ENCODE measurements at regions not wholly inside any gene's neighbourhood (a gene's known extent, or its start where the extent isn't known, plus 50 kb on each side); places are given as distances from the start of the nearest gene placed in this dataset.

GRCh38 chr4:171221181-171221580 is 592.0 kb upstream of the GALNTL6 start:
- DNase-seq (ENCODE audit: low read depth, low spot score) (no peak), FAIRE-seq (no peak)
- Histone ChIP-seq H3K4me2 (ENCODE audit: control insufficient read depth, extremely low read depth, insufficient read depth, low read depth, low read length) (no peak overlapping the region), H3K79me2 (ENCODE audit: control insufficient read depth, insufficient read depth, low read length) (no peaks in the 10 kb centered on the region), H3K4me1 (ENCODE audit: control insufficient read depth, extremely low read depth, insufficient read depth, low read length) (no peaks in the 10 kb centered on the region), H3K4me3 (ENCODE audit: control insufficient read depth in 2 of 3, extremely low read depth in 1 of 3, insufficient read depth in 2 of 3, low read depth in 1 of 3, low read length in 3 of 3) (no peak overlapping the region), H3K9me1 (ENCODE audit: control insufficient read depth, extremely low read depth, insufficient read depth, low read length) (no peaks in the 10 kb centered on the region), H3K36me3 (ENCODE audit: control insufficient read depth in 2 of 2, extremely low read depth in 1 of 2, insufficient read depth in 2 of 2, low read length in 2 of 2) (no peaks in the 10 kb centered on the region), H3K9me3 (ENCODE audit: control insufficient read depth, low read depth, low read length) (no peaks in the 10 kb centered on the region), H2AFZ (ENCODE audit: control insufficient read depth, low read length) (no peak overlapping the region), H4K20me1 (ENCODE audit: control insufficient read depth, extremely low read depth, insufficient read depth, low read length) (no peaks in the 10 kb centered on the region), H3K27ac (ENCODE audit: control insufficient read depth, insufficient read depth, low read length) (no peak overlapping the region), H3K9ac (ENCODE audit: control insufficient read depth, extremely low read depth, insufficient read depth, low read length) (no peak overlapping the region), H3K27me3 (ENCODE audit: control insufficient read depth, extremely low read depth, insufficient read depth, low read length) (no peaks in the 10 kb centered on the region)
- TF ChIP-seq CTCF (optimal IDR thresholded peaks at IDR 0.05 in 1 of 3, IDR thresholded peaks at IDR 0.05 in 1 of 3, conservative IDR thresholded peaks at IDR 0.05 in 1 of 3; ENCODE audit: extremely low read depth in 1 of 3, insufficient read depth in 2 of 3, low read length in 3 of 3) (no peak), EZH2 (IDR thresholded peaks at IDR 0.05; ENCODE audit: low read length) (no peak)
- dilution Hi-C loops (cut with MboI; ENCODE audit: extremely low pct_ligation_motif_present, low sequenced_read_pairs), result no loop called here

- no peaks in the 10 kb centered on the region for H4K20me1 ChIP-seq (ENCODE audit: control insufficient read depth, extremely low read depth, insufficient read depth, low read length)
- no peaks in the 10 kb centered on the region for H3K27me3 ChIP-seq (ENCODE audit: control insufficient read depth, extremely low read depth, insufficient read depth, low read length)
- TF ChIP-seq EZH2 (IDR thresholded peaks at IDR 0.05; ENCODE audit: low read length), result no peak
- no peak for TF ChIP-seq CTCF (optimal IDR thresholded peaks at IDR 0.05 in 1 of 3, IDR thresholded peaks at IDR 0.05 in 1 of 3, conservative IDR thresholded peaks at IDR 0.05 in 1 of 3; ENCODE audit: extremely low read depth in 1 of 3, insufficient read depth in 2 of 3, low read length in 3 of 3)
- no peak overlapping the region for H3K4me3 ChIP-seq (ENCODE audit: control insufficient read depth in 2 of 3, extremely low read depth in 1 of 3, insufficient read depth in 2 of 3, low read depth in 1 of 3, low read length in 3 of 3)
- H3K4me2 ChIP-seq (ENCODE audit: control insufficient read depth, extremely low read depth, insufficient read depth, low read depth, low read length), result no peak overlapping the region
- H2AFZ ChIP-seq (ENCODE audit: control insufficient read depth, low read length), result no peak overlapping the region
- DNase-seq (ENCODE audit: low read depth, low spot score) (no peak), FAIRE-seq (no peak)
- H3K27ac ChIP-seq (ENCODE audit: control insufficient read depth, insufficient read depth, low read length), result no peak overlapping the region
- no peaks in the 10 kb centered on the region for H3K9me1 ChIP-seq (ENCODE audit: control insufficient read depth, extremely low read depth, insufficient read depth, low read length)
- H3K36me3 ChIP-seq (ENCODE audit: control insufficient read depth in 2 of 2, extremely low read depth in 1 of 2, insufficient read depth in 2 of 2, low read length in 2 of 2), result no peaks in the 10 kb centered on the region
- H3K9ac ChIP-seq (ENCODE audit: control insufficient read depth, extremely low read depth, insufficient read depth, low read length), result no peak overlapping the region
- no peaks in the 10 kb centered on the region for H3K79me2 ChIP-seq (ENCODE audit: control insufficient read depth, insufficient read depth, low read length)
- peaks cover 2% of the 10 kb centered on the region for H3K9me3 ChIP-seq (ENCODE audit: control insufficient read depth, low read depth, low read length)
- dilution Hi-C loops (cut with MboI; ENCODE audit: extremely low pct_ligation_motif_present, low sequenced_read_pairs), result no loop called here
- no peaks in the 10 kb centered on the region for H3K4me1 ChIP-seq (ENCODE audit: control insufficient read depth, extremely low read depth, insufficient read depth, low read length)
Observed at GRCh38 chr4:171203425-171203824, 609.8 kb upstream of the GALNTL6 start.
